ENCODE measurements at regions not wholly inside any gene's neighbourhood (a gene's known extent, or its start where the extent isn't known, plus 50 kb on each side); places are given as distances from the start of the nearest gene placed in this dataset.
"Not testable (repeated sequence)": the region's sequence is repeated elsewhere in the genome, so short reads cannot be mapped to it uniquely, and the experiment has no call there.

- H3K4me3 ChIP-seq (ENCODE audit: low read depth, low read length, poor library complexity, severe bottlenecking); H3K79me2 ChIP-seq (ENCODE audit: insufficient read depth, low read depth, low read length); H3K4me2 ChIP-seq (ENCODE audit: low read length); H3K9me2 ChIP-seq (ENCODE audit: insufficient read depth, low read length); BruUV-seq (replicated peaks); H2AFZ ChIP-seq (ENCODE audit: low read length); intact Hi-C loops (cut with micrococcal nuclease; ENCODE audit: unreplicated experiment); CTCF ChIA-PET (ENCODE audit: unreplicated experiment); DNase-seq (ENCODE audit: low spot score); POLR2A ChIA-PET; H3K36me3 ChIP-seq (ENCODE audit: insufficient read depth, low read length); H3K27ac ChIP-seq (ENCODE audit: low read depth, low read length, poor library complexity, severe bottlenecking); H4K20me1 ChIP-seq (ENCODE audit: insufficient read depth, low read length); H3K4me1 ChIP-seq (ENCODE audit: insufficient read depth, low read length, poor library complexity, severe bottlenecking); H3K9me3 ChIP-seq (ENCODE audit: low read length): not testable (repeated sequence)
Observed at GRCh38 chr9:87410047-87411005, 87.3 kb upstream of the DAPK1 start.

- Histone ChIP-seq H2AFZ (ENCODE audit: low read length) (no peak overlapping the region), H3K36me3 (ENCODE audit: insufficient read depth, low read length) (no peaks in the 10 kb centered on the region), H4K20me1 (ENCODE audit: insufficient read depth, low read length) (no peaks in the 10 kb centered on the region), H3K79me2 (ENCODE audit: insufficient read depth, low read depth, low read length) (no peaks in the 10 kb centered on the region), H3K4me1 (ENCODE audit: insufficient read depth, low read length, poor library complexity, severe bottlenecking) (no peaks in the 10 kb centered on the region), H3K9me2 (ENCODE audit: insufficient read depth, low read length) (no peaks in the 10 kb centered on the region), H3K4me3 (ENCODE audit: low read depth, low read length, poor library complexity, severe bottlenecking) (no peak overlapping the region), H3K9me3 (ENCODE audit: low read length) (peaks cover 5% of the 10 kb centered on the region; the same call in 1 of the 2 replicates), H3K4me2 (ENCODE audit: low read length) (no peak overlapping the region), H3K27ac (ENCODE audit: low read depth, low read length, poor library complexity, severe bottlenecking) (no peak overlapping the region)
- POLR2A ChIA-PET, result no interaction called here
- CTCF ChIA-PET (ENCODE audit: unreplicated experiment), result no interaction called here
- no TSS peak for BruUV-seq (replicated peaks)
- DNase-seq (ENCODE audit: low spot score), result no peak
- TF ChIP-seq EZH2phosphoT487 (IDR thresholded peaks at IDR 0.05; ENCODE audit: borderline replicate concordance, low read depth, low read length), result no peak
- TF ChIP-seq CTCF (conservative IDR thresholded peaks at IDR 0.05; ENCODE audit: low read length), result no peak
- intact Hi-C loops (cut with micrococcal nuclease; ENCODE audit: unreplicated experiment), result no loop called here
Observed at GRCh38 chr9:87420884-87421283, 76.8 kb upstream of the DAPK1 start.

- no peak overlapping the region for H3K4me2 ChIP-seq (ENCODE audit: low read length)
- H3K27ac ChIP-seq (ENCODE audit: low read depth, low read length, poor library complexity, severe bottlenecking), result no peak overlapping the region
- H3K4me1 ChIP-seq (ENCODE audit: insufficient read depth, low read length, poor library complexity, severe bottlenecking), result no peaks in the 10 kb centered on the region
- ChIA-PET CTCF (ENCODE audit: unreplicated experiment) (no interaction called here), POLR2A (no interaction called here)
- BruUV-seq (replicated peaks), result no TSS peak
- no peak overlapping the region for H3K4me3 ChIP-seq (ENCODE audit: low read depth, low read length, poor library complexity, severe bottlenecking)
- TF ChIP-seq EZH2phosphoT487 (IDR thresholded peaks at IDR 0.05; ENCODE audit: borderline replicate concordance, low read depth, low read length) (no peak), CTCF (conservative IDR thresholded peaks at IDR 0.05; ENCODE audit: low read length) (no peak)
- intact Hi-C loops (cut with micrococcal nuclease; ENCODE audit: unreplicated experiment), result no loop called here
- DNase-seq (ENCODE audit: low spot score), result no peak
- H3K36me3 ChIP-seq (ENCODE audit: insufficient read depth, low read length), result no peaks in the 10 kb centered on the region
- peaks cover 5% of the 10 kb centered on the region; the same call in 1 of the 2 replicates for H3K9me3 ChIP-seq (ENCODE audit: low read length)
- H4K20me1 ChIP-seq (ENCODE audit: insufficient read depth, low read length), result no peaks in the 10 kb centered on the region
- H2AFZ ChIP-seq (ENCODE audit: low read length), result no peak overlapping the region
- H3K79me2 ChIP-seq (ENCODE audit: insufficient read depth, low read depth, low read length), result no peaks in the 10 kb centered on the region
- no peaks in the 10 kb centered on the region for H3K9me2 ChIP-seq (ENCODE audit: insufficient read depth, low read length)
Observed at GRCh38 chr9:87421734-87422133, 75.9 kb upstream of the DAPK1 start.

Measured in OCI-LY7 (cell line).